Heart left ventricle (tissue), 16 donors: ENCODE measurements at regions not wholly inside any gene's neighbourhood (a gene's known extent, or its start where the extent isn't known, plus 50 kb on each side); places are given as distances from the start of the nearest gene placed in this dataset.

ENCODE experiments used
- ATAC-seq, 4 donors: fragments of 200-7000 bp; cut with Tn5 transposase; one replicate each; pipeline ENCODE4 v1.9.1; 2020 to 2022; ENCODE audit warnings: moderate library complexity in 4 of 4, mild to moderate bottlenecking in 3 of 4, moderate number of reproducible peaks in 1 of 4
- DNase-seq, 5 donors: peaks; one replicate each; pipeline ENCODE4 v3.0.0-alpha.2; 2020
- H3K27ac ChIP-seq, 12 donors: fragments of 200-600 bp; sonication (generic) in 4 of 12; one replicate each; pipeline versions ENCODE4 v1.5.0 to v1.8.0; 2016 to 2022; ENCODE audit warnings: mild to moderate bottlenecking in 2 of 12
- H3K27me3 ChIP-seq, 9 donors: fragments of 200-600 bp; sonication (generic) in 2 of 9; one replicate each; pipeline versions ENCODE4 v1.5.1 to v1.8.0; 2016 to 2022; ENCODE audit warnings: mild to moderate bottlenecking in 3 of 9
- H3K36me3 ChIP-seq, 9 donors: fragments of 200-600 bp; sonication (generic) in 2 of 9; one replicate each; pipeline versions ENCODE4 v1.5.0 to v1.8.0; 2018 to 2022; ENCODE audit warnings: mild to moderate bottlenecking in 2 of 9
- H3K4me1 ChIP-seq, 12 donors: fragments of 200-600 bp; sonication (generic) in 4 of 12; one replicate each; pipeline versions ENCODE4 v1.5.0 to v1.8.0; 2016 to 2022; ENCODE audit warnings: mild to moderate bottlenecking in 3 of 12
- H3K4me3 ChIP-seq, 12 donors: fragments of 200-600 bp; sonication (generic) in 4 of 12; one replicate each; pipeline versions ENCODE4 v1.5.0 to v1.8.0; 2017 to 2022; ENCODE audit warnings: mild to moderate bottlenecking in 9 of 12, moderate library complexity in 4 of 12
- H3K9me3 ChIP-seq, 12 donors: fragments of 200-600 bp; sonication (generic) in 4 of 12; one replicate each; pipeline versions ENCODE4 v1.5.0 to v1.8.0; 2016 to 2022; ENCODE audit warnings: mild to moderate bottlenecking in 1 of 12
- POLR2A ChIP-seq, 2 donors: fragments of 450-650 bp; IDR thresholded peaks; one replicate each; pipeline ENCODE4 v1.6.1; 2017; ENCODE audit warnings: antibody characterized with exemption in 2 of 2, mild to moderate bottlenecking in 2 of 2, moderate library complexity in 2 of 2
- WGBS, 4 donors: extraction: QIAGEN DNeasy Blood & Tissue Kit in 2 of 4; methylation state at CpG; one replicate each; pipeline versions ENCODE4 v1.1.5 to v1.1.7; 2013 to 2018; 5-methylcytosine and 5-hydroxymethylcytosine counted together
- intact Hi-C, 10 donors: fragments of 100-400 bp; cut with DNase I; formaldehyde crosslinking; loops; one replicate each; pipeline versions ENCODE4 v1.11.1 to v1.14.2; 2022
- TF ChIP-seq, protein P1 (sequence below), 12 donors: fragments of 200-600 bp; sonication (generic) in 4 of 12; IDR thresholded peaks; one replicate each; pipeline versions ENCODE4 v1.5.0 to v1.8.0; 2018 to 2022; ENCODE audit warnings: antibody characterized with exemption in 12 of 12, mild to moderate bottlenecking in 5 of 12
- donor health status: ischemic (EF 13 %, LVEDD 7.1; RV severe dilation, severe dysfunction).
- donor health status: healthy with polysubstance abuse.
- donor health status: DM: no; HTN: yes; CAD: no.
- donor health status: DM: no; HTN: no; CAD: no.
- donor health status: ischemic (EF 25% LVEDD 6.9; RV normal size, moderate dysfunction).
- donor health status: ischemic (EF 25% LVEDD 5.7; RV mildly dilated, moderate dysfunction).
- donor health status: healthy.
- donor health status: DM: yes; HTN: yes; CAD: no.
- donor health status: ischemic (EF 35%, LVEDD 5.7; RV mildly dilated, moderate dysfunction).
- donor health status: nonischemic (EF 11% LVEDD 7.7; RV severe dilation, severe dysfunction).
- donor health status: DM: yes; HTN: yes; CAD: no.
- donor health status: PGD.
- donor health status: ischemic (EF 29% LVEDD 5.4; RV normal size, mild dysfunction).
- donor health status: nonischemic (EF 23%, LVEDD 6.1; RV moderate dilation, normal function).

DNA sequence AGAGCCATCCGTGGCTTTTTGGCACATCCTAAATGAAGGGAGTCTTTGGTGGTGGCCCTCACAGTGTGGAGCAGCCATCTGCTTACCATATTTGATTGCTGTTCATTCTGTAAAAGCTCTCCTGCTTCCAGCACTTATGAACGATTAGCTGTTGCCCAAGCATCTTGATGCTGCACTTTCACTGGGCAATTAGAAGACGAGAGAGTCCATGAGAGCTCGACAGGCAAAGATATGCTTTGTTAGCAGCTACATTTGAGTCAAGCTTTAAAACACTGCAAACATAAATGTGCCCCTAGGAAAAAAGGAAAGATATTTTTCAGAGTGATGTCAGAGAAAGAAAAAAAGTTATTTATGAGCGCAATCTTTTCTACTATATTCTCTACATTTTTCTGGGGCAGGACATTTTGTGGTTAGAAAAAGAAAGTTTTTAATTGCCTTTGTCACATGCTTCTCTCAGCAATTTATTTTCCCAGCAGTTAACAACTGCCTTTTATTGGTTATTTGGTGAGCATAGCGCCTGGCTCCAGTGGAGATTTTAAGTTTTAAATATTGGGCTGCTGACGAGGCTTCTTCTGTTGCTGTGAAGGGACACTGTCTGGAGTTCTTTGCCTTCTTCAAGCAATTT lies 468.4 kb downstream of the C3orf38 start:
- no peak for DNase-seq
- H3K27ac ChIP-seq, result no peak overlapping the region
- no peaks in the 10 kb centered on the region for H3K9me3 ChIP-seq
- H3K36me3 ChIP-seq, result no peaks in the 10 kb centered on the region
- no peaks in the 10 kb centered on the region for H3K4me1 ChIP-seq
- TF ChIP-seq POLR2A (IDR thresholded peaks at IDR 0.05), result no peak
- TF ChIP-seq, protein P1, sequence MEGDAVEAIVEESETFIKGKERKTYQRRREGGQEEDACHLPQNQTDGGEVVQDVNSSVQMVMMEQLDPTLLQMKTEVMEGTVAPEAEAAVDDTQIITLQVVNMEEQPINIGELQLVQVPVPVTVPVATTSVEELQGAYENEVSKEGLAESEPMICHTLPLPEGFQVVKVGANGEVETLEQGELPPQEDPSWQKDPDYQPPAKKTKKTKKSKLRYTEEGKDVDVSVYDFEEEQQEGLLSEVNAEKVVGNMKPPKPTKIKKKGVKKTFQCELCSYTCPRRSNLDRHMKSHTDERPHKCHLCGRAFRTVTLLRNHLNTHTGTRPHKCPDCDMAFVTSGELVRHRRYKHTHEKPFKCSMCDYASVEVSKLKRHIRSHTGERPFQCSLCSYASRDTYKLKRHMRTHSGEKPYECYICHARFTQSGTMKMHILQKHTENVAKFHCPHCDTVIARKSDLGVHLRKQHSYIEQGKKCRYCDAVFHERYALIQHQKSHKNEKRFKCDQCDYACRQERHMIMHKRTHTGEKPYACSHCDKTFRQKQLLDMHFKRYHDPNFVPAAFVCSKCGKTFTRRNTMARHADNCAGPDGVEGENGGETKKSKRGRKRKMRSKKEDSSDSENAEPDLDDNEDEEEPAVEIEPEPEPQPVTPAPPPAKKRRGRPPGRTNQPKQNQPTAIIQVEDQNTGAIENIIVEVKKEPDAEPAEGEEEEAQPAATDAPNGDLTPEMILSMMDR (IDR thresholded peaks at IDR 0.05), result no peak
- ATAC-seq, result no peak
- intact Hi-C loops, result loop anchor here in 1 of 10 donors (10.0 kb wide), 1 partner anchor 57 kb away; no protein-coding TSS in a partner anchor
- no peak overlapping the region for H3K4me3 ChIP-seq
- 68 to 74% (median 71%) methylated on average over 7 of the region's 7 CpGs for WGBS, 4 donors
- no peaks in the 10 kb centered on the region for H3K27me3 ChIP-seq

GRCh38 chr3:88621586-88621985 lies 471.8 kb downstream of the C3orf38 start:
- no peaks in the 10 kb centered on the region for H3K27me3 ChIP-seq
- TF ChIP-seq, protein P1 (IDR thresholded peaks at IDR 0.05), result no peak
- TF ChIP-seq POLR2A (IDR thresholded peaks at IDR 0.05), result no peak
- H3K9me3 ChIP-seq, result no peaks in the 10 kb centered on the region
- H3K27ac ChIP-seq, result no peak overlapping the region
- DNase-seq (no peak), ATAC-seq (no peak)
- intact Hi-C loops, result no loop called here
- no peak overlapping the region for H3K4me3 ChIP-seq
- H3K36me3 ChIP-seq, result no peaks in the 10 kb centered on the region
- WGBS, 4 donors, result 74 to 83% (median 78%) methylated on average over 2 of the region's 2 CpGs
- no peaks in the 10 kb centered on the region for H3K4me1 ChIP-seq

DNA sequence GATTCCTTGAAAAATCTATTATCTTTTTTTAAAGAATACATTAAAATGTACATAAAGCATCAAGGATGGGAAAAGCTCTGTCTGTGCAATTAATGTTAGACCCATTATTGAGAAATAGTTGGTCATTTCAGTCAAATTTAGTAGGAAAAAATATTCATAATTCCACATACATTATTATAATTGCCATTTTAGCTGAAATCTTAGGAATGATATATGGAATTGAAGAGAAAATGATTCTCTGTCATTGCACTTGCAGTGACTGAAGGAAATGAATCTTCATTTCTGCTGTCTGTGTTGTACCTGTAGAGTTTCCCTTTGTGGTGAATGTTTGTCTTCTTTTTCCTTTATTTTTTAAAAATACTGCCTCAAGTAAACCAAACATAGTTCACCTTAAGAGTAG lies 473.9 kb downstream of the C3orf38 start:
- DNase-seq, result no peak
- H3K4me1 ChIP-seq, result no peaks in the 10 kb centered on the region
- no peak for ATAC-seq

DNA sequence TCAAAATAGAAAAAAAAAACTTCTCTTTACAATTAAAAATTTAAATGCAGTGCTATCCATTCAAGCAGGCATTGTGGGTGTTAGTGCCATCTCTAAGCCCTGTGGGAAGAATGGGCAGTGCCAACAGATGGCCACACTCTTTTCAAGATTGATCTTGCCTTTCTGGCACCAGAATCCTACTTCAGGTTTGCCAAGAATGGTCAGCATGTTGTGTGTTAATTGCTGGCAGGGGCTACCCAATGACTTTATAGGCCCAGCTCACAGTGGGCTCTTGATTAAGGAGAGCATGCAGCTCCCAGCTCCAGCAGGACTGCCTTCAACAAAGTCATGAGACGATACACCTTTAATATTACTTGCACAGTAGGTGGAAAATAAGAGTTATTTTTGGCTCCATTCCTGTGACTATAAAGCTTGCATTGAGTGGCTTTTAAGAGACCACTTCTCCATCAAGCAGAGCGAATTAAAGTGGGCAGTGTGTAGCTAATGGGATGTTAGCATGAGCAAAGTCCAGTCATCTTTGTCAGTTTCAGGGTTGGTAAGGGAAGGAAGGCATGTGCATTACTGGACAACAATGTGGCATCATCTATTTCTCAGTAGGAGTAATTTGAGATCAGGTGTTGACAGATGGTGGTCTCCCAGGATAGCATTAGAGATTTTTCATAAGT lies 476.8 kb downstream of the C3orf38 start:
- no peaks in the 10 kb centered on the region for H3K4me1 ChIP-seq
- no peak for TF ChIP-seq POLR2A (IDR thresholded peaks at IDR 0.05)
- TF ChIP-seq, protein P1 (IDR thresholded peaks at IDR 0.05), result no peak
- DNase-seq (no peak), ATAC-seq (no peak)
- 69 to 85% (median 72%) methylated on average over 2 of the region's 2 CpGs for WGBS, 4 donors
- H3K4me3 ChIP-seq, result no peak overlapping the region
- H3K27me3 ChIP-seq, result no peaks in the 10 kb centered on the region
- no peak overlapping the region for H3K27ac ChIP-seq
- intact Hi-C loops, result no loop called here
- H3K36me3 ChIP-seq, result no peaks in the 10 kb centered on the region
- no peaks in the 10 kb centered on the region for H3K9me3 ChIP-seq

More for the DNA sequence above, 473.9 kb downstream of the C3orf38 start:
- no peak for TF ChIP-seq POLR2A (IDR thresholded peaks at IDR 0.05)
- TF ChIP-seq, protein P1 (IDR thresholded peaks at IDR 0.05), result no peak
- no peaks in the 10 kb centered on the region for H3K36me3 ChIP-seq
- H3K27ac ChIP-seq, result no peak overlapping the region
- H3K9me3 ChIP-seq, result no peaks in the 10 kb centered on the region
- intact Hi-C loops, result no loop called here
- H3K27me3 ChIP-seq, result no peaks in the 10 kb centered on the region
- H3K4me3 ChIP-seq, result no peak overlapping the region
